ENCODE measurements at regions not wholly inside any gene's neighbourhood (a gene's known extent, or its start where the extent isn't known, plus 50 kb on each side); places are given as distances from the start of the nearest gene placed in this dataset.

DNA sequence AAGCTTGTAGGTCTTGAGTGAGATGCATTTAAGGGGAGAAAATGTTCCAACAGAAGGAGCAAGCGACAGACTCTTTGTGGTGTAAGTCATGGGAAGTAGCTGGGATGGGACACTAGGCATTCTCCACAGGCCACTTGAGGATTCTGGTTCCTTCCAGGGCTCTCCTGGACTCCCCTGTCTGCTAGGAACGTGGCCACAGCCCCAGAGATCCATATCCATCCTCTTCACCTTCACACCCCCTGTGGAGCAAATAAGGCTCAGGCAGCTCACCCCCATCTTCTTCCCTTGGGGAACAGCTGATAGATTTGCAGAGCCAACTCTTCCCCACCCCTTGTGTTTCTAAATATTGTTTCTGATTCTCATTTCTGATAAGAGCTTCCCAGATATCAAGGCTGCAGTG lies 482.6 kb upstream of the MKI67 start:
- intact Hi-C loops (cut with micrococcal nuclease) = no loop called here

DNA sequence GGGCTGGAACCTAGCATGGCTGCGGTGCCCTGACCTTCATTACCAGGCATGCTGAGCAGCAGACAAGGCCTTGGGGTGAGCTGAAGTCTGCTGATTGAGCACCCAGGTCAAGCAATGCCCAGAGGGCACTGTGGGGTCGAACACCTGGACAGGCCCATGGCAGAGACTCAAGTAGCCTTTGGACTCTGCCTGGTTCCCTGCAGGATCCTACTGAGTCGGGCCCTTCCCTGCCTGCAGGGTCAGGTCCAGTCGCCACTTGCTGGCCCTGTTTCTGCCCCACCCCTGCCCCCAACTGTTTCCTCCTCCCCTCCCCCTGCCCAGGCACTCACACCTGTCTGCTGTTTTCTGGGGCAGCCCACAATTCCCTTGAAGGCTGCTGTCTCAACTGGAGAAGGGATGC lies 483.2 kb upstream of the MKI67 start:
- intact Hi-C loops (cut with micrococcal nuclease) = no loop called here

DNA sequence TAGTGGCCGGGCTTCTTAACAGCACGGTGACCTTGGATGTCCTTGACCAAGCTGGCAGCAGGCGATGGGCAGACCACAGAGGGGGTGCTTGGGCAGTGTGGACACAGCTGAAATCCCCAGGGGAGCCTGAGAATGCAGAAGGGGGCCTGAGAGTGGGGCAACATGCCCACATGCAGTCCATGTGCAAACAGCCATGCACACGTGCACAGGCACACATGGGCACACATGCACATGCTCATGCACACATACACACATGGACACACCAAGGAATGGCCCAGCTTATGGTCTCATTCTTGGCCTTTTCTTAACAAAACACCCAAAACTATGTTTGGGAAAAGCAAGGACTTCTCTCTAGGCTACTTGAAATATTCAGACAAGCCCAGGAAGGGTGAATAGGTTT lies 483.9 kb upstream of the MKI67 start:
- intact Hi-C loops (cut with micrococcal nuclease) = no loop called here

DNA sequence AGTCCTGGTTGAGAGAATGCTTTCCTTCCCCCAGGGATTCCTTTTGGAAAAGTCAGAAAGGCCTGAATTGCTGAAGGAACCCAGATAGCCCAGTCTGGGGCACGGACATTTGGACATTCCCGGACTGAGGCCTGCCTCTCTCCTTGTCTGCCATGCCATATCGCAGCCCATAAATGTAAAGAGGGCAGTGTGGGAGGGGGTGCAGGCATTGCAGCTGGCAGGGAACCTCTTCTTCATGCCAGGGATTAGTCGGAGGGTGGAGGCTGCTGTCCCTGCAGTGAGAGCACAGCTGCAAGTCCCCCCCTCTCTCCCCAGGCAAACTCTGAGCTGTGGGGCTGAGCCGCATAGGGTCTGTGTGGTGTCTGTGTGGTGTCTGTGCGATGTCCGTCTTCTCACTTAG lies 486.0 kb upstream of the MKI67 start:
- intact Hi-C loops (cut with micrococcal nuclease) = no loop called here

DNA sequence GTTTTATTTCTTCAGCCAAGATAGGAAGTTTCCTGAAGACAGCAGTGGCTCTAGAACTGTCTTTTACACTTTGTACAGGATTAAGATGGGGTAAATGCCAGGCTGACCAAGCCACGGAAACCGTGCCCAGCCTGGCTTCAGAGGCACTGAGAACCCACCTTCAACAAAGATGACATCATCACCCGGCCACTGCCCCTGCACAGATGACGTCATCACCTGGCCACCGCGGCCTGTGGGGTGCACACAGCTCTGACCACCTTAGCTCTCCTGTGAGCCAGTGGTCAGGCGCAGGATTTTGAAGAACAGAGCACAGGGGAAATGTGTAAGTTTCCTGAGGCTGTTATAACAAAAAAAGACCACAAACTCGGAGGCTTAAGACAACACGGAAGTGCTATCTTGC lies 486.4 kb upstream of the MKI67 start:
- intact Hi-C loops (cut with micrococcal nuclease) = no loop called here

DNA sequence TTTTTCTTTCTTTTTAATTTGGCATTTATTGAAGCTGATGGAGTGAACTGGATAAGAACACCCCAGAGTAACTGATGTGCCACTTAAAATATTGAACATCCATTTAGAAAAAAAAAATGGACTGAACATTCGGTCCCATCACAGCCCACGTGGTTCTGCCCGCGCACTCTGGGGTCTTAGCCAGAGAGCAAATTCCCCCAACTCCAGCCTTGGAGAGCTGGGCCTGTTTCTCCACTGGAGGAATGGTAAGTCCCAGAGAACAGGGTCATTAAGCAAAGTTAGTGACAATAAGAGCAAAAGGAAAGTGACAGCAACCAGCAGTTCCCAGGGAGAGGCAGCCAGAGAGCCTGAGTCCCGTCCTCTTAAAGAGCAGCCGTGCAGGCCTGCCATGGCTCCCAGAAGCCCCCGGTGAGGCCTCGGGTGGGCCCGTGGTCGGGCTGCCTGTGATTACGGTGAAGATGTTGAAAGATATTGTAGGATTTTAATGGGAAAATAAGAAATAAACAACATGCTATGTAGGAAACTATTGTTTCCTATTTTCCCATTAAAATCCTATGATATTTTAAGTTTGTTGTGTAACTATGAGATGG lies 487.9 kb upstream of the MKI67 start:
- intact Hi-C loops (cut with micrococcal nuclease) = no loop called here

DNA sequence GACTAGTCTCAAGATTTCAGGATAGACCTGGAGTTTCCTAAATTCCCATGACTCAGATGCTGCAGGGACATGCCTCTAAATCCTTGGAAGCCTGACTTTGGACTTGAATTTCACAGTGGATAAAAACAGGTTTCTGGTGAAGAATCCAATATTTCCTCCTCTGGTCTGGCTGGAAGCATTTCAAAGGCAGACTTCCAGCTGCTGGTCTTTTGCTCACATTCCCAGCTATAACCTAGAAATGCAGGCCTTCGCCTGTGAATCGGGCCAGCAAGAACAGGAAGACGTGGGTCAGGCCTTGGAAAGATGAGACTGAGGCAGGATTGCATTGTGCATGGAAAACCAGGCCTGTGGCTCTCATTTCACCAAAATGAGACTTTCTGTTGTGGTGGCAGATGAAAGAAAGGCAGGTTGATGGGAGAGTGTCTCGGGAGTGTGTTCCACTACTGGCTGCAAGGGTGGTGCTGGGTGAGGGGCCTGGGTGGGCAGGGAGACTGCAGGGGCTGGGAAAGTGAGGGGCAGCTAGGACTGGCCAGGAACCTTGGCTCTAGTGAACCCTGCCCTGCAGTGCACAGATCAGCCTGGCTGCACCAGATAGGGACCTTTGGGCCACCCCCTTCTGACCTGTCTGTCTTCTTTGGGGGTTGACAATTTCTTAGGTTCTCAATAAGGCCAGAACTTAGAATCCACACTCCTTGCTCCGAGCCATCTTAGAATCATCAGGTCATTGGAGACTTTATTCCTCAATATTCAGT lies 488.8 kb upstream of the MKI67 start:
- intact Hi-C loops (cut with micrococcal nuclease) = no loop called here

DNA sequence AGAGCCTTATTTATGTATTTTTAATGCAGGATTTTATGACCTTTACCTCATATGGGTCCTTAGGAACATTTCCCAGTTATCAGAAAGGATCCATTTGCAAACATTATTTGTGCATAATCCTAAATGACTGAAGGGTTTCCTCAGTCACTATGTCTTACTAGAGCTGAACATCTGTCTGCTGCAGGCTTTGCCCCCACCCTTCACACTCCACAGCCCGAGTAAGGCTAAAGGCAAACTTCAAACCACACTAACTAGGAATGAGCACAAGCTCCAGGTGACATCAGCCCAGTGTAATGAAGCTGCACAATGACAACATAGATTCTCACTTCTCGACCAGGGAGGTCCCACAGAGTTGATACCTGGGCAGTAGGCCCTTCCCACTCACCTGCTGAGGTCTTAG lies 491.3 kb upstream of the MKI67 start:
- intact Hi-C loops (cut with micrococcal nuclease) = no loop called here

DNA sequence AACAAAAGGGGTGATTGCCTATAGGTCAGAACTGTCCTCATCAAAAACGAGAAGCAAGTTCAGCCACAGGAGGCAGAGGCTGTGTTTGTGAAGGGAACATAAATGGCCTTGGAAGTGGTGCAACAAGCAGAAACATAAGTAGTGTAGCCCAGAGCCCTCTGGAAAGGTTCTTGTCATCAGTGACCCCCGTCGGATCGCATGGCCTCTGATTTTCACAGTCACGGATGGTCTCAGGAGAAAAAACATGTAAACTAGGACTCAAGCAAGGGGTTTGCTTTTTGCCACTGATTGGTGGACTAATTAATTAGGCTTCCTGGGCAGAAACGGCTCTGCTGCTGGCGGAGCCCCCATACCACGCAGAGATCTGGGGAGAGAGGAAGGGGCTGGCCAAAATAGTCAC lies 496.5 kb upstream of the MKI67 start:
- intact Hi-C loops (cut with micrococcal nuclease) = no loop called here

DNA sequence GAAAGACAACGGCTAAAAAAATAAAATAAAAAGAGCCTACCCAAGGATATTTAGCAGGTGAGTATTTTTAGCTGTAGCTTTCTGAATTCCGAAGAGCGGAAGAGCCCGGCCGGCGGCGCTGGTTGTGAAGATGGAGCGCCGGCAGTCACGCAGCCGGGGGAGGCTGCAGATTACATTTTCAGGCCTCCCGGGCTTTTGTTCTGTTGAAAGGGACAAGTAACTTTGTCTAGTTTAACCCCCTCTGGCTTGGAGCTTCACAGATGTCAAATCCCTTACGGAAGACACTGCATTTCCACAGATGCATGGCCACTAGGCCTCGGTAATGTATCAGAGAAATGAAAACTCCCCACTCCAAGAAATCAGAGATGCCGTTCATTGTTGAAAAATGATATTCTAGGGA lies 497.6 kb upstream of the MKI67 start:
- intact Hi-C loops (cut with micrococcal nuclease) = no loop called here

DNA sequence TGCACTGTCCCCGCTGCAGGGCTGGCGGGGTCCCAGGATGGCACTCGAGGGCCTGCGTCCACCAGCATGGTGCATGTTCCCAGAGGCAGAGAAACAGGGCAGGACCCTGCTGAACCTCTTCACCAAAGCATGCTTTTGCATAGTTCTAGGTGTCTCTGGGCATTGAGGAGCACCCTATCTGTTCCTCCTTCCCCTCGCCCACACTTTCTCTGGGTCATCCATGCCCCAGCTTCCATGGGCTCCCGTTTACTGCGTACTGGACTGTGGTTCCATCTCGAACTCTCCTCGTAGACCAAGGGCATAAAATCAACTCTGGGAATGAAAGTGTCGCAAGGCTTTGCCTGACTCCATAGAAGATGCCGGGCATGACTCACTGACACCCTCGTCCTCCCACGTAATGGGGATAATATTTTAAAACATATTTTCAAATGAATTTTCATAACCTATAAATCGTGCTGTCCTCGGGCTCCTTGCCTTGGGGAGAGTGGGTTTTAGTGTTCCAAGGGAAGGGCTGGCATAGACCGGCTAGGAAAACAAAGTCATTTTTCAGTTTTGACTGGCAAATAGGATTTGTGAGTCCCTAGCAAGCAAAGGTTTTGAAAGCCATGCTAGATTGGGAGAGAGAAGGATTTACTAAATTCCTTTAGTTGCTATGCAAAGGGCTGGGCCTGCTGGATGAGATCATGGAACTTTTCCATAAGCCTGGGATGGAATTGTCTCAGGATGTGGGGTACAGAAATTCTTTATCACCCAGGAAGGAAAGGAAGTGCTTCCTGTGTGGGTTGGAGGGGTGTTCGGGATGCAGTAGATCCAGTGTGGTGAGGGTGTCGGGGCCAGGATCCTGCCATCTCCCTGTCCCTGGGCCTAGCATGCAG lies 498.7 kb upstream of the MKI67 start:
- intact Hi-C loops (cut with micrococcal nuclease) = no loop called here

DNA sequence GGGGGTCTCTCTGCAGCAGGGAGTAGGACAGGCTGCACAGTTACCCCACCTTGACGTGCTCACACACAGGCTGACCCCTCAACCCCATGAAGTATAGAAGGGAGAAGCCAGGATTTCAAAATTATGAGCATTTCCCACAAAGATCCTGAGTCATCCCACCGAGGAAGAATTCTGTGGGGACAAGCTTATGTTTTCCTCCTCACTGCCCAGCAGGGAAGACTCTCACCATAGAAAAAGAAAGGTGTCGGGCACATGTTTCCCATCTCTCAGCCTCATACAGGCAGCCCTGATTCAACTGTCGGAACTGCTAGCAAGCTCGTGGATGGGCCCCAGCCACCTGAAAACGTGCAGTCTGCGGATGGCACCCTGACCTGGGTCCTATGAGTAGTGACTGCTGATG lies 499.7 kb upstream of the MKI67 start:
- intact Hi-C loops (cut with micrococcal nuclease) = no loop called here

DNA sequence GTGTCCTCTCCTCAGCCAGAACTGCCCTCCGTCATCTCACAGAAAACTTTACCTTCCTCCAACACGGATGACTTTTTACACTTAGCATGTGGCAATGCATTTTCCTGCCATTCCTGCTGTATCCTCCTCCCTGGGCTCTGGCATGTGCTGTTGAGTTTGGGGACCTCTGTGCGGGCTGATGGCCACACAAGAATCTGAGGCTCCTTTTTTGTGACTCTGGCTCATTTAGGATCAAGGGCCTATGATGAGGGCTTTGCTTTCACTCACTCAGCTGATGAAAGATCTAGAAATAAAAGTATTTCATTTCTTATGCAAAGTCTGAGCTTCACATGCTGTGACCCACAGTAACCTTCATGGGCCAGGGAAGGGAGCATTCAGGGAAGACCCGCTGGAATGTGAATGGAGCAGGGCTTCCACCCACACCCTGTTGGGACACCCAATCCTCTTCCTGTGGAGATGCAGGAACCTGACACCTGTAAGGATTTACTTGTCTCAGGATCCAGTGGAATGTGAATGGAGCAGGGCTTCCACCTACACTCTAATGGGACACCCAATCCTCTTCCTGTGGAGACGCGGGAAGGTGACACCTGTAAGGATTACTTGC lies 500.3 kb upstream of the MKI67 start:
- intact Hi-C loops (cut with micrococcal nuclease) = no loop called here

DNA sequence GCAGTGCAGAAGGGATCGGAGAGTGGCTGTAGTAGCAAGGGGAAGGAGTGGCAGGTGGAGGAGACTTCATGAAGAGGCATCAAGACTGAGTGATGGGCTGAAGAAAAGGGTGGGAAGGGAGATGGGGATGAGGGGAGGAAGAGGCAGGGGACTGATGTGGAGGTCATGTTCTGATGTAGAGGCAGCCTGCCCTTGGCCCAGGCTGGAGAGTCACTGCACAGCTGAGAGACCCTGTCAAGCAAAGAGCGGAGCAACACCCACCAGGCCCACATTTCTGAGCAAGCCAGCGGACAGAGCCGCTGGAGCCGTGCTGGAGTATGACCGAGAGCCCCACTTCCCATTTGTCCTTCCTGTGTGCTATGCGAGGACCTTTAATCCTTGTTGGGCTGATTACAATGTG lies 501.6 kb upstream of the MKI67 start:
- intact Hi-C loops (cut with micrococcal nuclease) = no loop called here

DNA sequence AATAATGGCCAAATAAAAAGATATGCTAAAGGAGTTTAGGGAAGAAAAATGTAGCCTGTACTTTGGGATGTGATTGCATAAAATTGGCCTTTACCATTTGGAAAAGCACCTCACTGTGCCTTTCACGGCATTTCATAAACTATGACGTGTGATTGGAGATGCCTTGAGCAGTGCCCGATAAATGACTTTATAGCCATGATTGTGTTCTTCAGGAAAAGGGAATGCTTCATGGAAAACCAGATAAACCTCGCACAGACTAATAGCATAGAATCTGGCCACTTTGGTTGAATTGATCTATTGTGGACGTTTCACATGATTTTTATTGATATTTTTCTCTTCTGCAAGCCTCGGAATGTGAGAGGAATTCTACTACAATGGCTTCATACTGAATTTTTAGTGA lies 502.0 kb upstream of the MKI67 start:
- intact Hi-C loops (cut with micrococcal nuclease) = no loop called here

DNA sequence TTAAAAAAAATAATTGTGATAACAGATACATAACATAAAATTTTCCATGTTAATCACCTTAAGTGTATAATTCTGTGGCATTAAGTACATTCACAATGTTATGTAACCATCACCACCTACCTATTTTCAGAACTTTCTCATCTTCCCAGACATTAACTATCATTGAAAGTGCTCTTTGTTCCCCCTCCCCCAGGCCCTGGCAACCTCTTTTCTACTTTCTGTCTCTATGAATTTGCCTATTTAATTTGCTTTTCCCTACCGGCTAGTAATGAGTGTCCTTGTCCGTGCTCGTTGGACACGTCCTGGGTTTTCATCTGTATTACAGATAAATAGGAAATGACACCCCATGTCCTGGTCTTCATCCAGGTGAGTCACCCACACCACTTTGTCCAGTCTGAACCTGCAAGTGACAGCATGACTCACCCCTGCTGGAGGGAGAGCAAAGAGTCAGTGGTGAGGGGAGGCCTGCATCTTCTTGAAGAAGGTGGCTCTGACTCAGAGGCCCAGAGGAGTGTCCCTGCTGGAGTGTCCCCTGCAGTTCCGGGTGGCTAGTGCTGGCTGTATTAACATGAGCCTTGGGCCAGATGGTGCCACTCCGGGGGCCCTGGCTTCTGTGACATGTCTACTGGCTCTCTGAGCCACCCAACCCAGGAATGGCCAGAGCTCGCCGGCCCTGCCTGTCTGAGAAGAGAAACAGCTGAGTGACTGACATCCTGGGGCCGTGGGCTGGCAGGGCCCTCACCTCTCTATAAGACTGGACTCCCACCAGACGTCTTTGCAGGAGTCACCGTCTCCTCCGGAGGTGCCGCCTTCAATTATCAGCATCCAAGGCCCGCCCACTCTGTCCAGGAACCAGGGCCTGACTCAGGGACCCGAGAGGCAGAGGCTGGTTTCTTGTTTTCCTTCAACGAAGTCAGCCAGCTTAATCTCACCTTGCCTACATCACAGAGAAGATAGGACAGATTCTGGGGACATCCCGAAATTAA lies 503.2 kb upstream of the MKI67 start:
- intact Hi-C loops (cut with micrococcal nuclease) = no loop called here

DNA sequence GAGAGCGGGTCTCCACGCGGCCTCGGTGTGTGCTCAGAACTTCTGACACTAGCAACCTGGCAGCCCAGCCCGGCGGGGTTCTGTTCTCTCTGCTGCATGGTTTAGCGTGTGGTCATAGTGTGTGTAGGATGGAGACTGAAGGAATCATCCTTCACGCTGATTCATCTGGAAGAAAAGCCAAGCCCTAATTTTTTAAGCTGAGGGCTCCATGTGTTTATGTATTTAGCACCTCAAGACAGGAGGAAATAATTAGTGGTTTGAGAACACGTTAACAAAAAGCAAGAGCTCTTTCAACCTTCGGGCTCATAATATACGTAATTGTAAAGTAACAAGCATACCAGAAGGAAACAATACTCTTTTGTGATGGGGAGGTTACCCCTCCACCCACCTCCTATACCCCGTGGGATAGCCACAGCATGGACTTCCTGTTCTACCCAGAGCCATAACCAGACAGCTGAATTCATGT lies 504.6 kb upstream of the MKI67 start:
- intact Hi-C loops (cut with micrococcal nuclease) = no loop called here

DNA sequence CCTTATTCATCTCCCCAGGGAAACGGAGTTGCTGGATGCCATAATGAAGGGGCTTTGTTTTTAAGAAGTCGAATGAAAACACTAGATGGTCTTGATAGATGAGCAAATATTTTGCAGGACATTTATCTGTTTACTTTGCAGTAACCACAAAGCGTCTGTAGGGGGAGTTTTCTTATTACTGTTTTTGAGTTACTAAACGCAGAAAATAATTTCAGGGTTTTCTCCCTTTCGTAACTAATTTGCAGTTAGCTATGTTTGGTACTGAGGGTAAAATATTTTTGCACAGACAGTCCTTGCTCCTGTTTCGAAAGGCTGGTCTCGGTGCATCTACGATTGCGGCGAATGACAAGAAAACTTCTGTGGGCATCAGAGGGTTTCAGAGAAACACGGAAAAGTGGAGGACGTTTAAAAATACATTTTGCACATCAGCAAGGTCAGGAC lies 505.6 kb upstream of the MKI67 start:
- intact Hi-C loops (cut with micrococcal nuclease) = no loop called here

DNA sequence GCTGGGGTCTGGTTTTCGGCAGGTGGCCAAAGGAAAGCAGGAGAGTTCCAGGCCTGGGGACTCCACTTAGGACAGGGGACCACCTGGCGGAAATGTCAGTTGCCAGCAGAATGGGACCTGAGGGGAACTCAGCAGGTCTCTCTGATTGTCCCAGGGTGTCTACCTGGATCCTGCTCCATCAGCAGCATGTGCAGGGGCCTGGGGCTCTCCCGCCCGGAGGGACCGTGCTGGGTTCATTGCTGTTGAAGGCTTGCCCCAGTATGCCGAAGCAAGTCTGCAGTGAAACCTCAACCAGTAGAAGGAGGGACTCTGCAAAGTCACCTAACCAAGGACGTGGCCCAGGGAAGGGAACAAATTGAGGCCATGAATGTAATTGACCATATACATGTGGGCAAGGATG lies 506.5 kb upstream of the MKI67 start:
- intact Hi-C loops (cut with micrococcal nuclease) = no loop called here

DNA sequence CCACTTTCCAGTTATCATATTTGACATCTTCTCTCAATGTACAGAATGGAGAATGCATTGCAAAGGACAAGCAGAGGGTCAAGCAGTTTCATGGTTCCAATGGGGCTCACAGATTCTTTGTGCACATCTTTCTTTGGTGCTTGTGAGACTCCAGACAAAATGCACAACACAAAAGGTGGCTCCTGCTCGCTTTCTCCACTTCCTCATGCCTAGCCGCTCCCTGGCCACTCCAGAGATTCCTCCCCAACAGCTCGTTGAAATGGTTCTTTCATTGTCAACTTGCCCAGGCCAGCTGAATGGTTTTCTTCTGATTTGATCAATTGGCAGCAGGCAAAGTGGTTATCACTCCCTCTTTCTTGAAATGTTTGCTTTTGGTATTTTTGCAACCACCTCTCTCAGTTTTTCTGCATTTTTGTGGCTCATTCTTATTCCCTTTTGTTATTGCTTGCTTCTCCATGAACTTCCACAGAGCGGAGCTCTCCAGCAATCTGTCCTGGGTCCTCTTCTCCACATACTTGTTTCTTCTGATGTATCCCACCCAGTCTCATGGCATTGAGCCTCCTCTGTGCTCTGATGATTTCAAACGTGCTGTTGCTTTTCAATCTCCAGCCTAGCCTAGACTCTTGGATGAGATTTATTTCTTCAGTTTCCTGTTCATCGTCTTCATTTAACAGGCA lies 507.8 kb upstream of the MKI67 start:
- intact Hi-C loops (cut with micrococcal nuclease) = no loop called here
